ENCODE measurements at regions not wholly inside any gene's neighbourhood (a gene's known extent, or its start where the extent isn't known, plus 50 kb on each side); places are given as distances from the start of the nearest gene placed in this dataset.
"Not testable (repeated sequence)": the region's sequence is repeated elsewhere in the genome, so short reads cannot be mapped to it uniquely, and the experiment has no call there.

- peak overlapping the region; percentile 51 for H3K4me3 ChIP-seq (ENCODE audit: low read depth, low read length)
- TF ChIP-seq CTCF (IDR thresholded peaks at IDR 0.05; ENCODE audit: insufficient read depth, low read length): no peak
- peak; percentile 67 for DNase-seq (ENCODE audit: low read depth)
Measured at GRCh38 chr15:77944002-77944867, 133.3 kb downstream of the TBC1D2B start.

- no peak overlapping the region for H3K4me3 ChIP-seq (ENCODE audit: low read depth, low read length)
- no peak for TF ChIP-seq CTCF (IDR thresholded peaks at IDR 0.05; ENCODE audit: insufficient read depth, low read length)
- DNase-seq (ENCODE audit: low read depth): no peak
Measured at GRCh38 chr15:77942611-77943211, 134.8 kb downstream of the TBC1D2B start.

- not testable (repeated sequence) for H3K4me3 ChIP-seq (ENCODE audit: low read depth, low read length); DNase-seq (ENCODE audit: low read depth)
Measured at GRCh38 chr15:77941090-77941827, 136.3 kb downstream of the TBC1D2B start.

GRCh38 chr15:77940381-77940947 lies 137.0 kb downstream of the TBC1D2B start:
- H3K4me3 ChIP-seq (ENCODE audit: low read depth, low read length): no peak overlapping the region
- TF ChIP-seq CTCF (IDR thresholded peaks at IDR 0.05; ENCODE audit: insufficient read depth, low read length): no peak
- DNase-seq (ENCODE audit: low read depth): no peak

GRCh38 chr15:77939851-77940250 lies 137.7 kb downstream of the TBC1D2B start:
- no peak overlapping the region for H3K4me3 ChIP-seq (ENCODE audit: low read depth, low read length)
- TF ChIP-seq CTCF (IDR thresholded peaks at IDR 0.05; ENCODE audit: insufficient read depth, low read length): no peak
- no peak for DNase-seq (ENCODE audit: low read depth)

GRCh38 chr15:77939026-77939425 lies 138.5 kb downstream of the TBC1D2B start:
- DNase-seq (ENCODE audit: low read depth): peak; percentile 8
- H3K4me3 ChIP-seq (ENCODE audit: low read depth, low read length): not testable (repeated sequence)

- not testable (repeated sequence) for H3K4me3 ChIP-seq (ENCODE audit: low read depth, low read length); DNase-seq (ENCODE audit: low read depth)
Measured at GRCh38 chr15:77938546-77938945, 139.0 kb downstream of the TBC1D2B start.

- not testable (repeated sequence) for H3K4me3 ChIP-seq (ENCODE audit: low read depth, low read length); DNase-seq (ENCODE audit: low read depth)
Measured at GRCh38 chr15:77936567-77936966, 140.9 kb downstream of the TBC1D2B start.

GRCh38 chr15:77934516-77934915 lies 143.0 kb downstream of the TBC1D2B start:
- not testable (repeated sequence) for DNase-seq (ENCODE audit: low read depth); H3K4me3 ChIP-seq (ENCODE audit: low read depth, low read length)

GRCh38 chr15:77930907-77931306 lies 146.6 kb downstream of the TBC1D2B start:
- not testable (repeated sequence) for DNase-seq (ENCODE audit: low read depth); H3K4me3 ChIP-seq (ENCODE audit: low read depth, low read length)

GRCh38 chr15:77930490-77930889 lies 147.0 kb downstream of the TBC1D2B start:
- not testable (repeated sequence) for H3K4me3 ChIP-seq (ENCODE audit: low read depth, low read length); DNase-seq (ENCODE audit: low read depth)

GRCh38 chr15:77926789-77927188 lies 150.7 kb downstream of the TBC1D2B start:
- H3K4me3 ChIP-seq (ENCODE audit: low read depth, low read length); DNase-seq (ENCODE audit: low read depth): not testable (repeated sequence)

- not testable (repeated sequence) for H3K4me3 ChIP-seq (ENCODE audit: low read depth, low read length); DNase-seq (ENCODE audit: low read depth)
Measured at GRCh38 chr15:77926296-77926695, 151.2 kb downstream of the TBC1D2B start.
